GM12878 (cell line): ENCODE measurements at regions not wholly inside any gene's neighbourhood (a gene's known extent, or its start where the extent isn't known, plus 50 kb on each side); places are given as distances from the start of the nearest gene placed in this dataset.

Source experiments
- ATAC-seq: fragments of 200-7000 bp; cut with Tn5 transposase; 3 replicates; pipeline ENCODE4 v1.9.1; 2020; ENCODE audit warnings: mild to moderate bottlenecking, moderate library complexity
- BruUV-seq: library from RNA; stranded (reverse); fragments of 400-500 nt; replicated peaks from 2 replicates; lab custom pipeline; 2021; lab: Mats Ljungman, UMichigan
- CTCF ChIA-PET: fragments of 300-600 bp; sonication (Branson Sonifier 250); formaldehyde crosslinking; extraction: SDS; loops from one replicate; lab custom pipeline; 2021; ENCODE audit warnings: inconsistent platforms; lab: Yijun Ruan, JAX
- POLR2A ChIA-PET: fragments of 350-600 bp; formaldehyde crosslinking; extraction: SDS; loops from one replicate; lab custom pipeline; 2021; ENCODE audit warnings: inconsistent platforms; lab: Charles Lee
- RAD21 ChIA-PET: fragments of 300-600 bp; sonication (Branson Sonifier 250); formaldehyde crosslinking; loops from one replicate; lab custom pipeline; 2023; ENCODE audit warnings: antibody characterized with exemption; ENCODE audit not compliant: unreplicated experiment; lab: Charles Lee
- SMC1A ChIA-PET: fragments of 300-600 bp; sonication (Branson Sonifier 250); formaldehyde crosslinking; loops from one replicate; lab custom pipeline; 2023; ENCODE audit not compliant: unreplicated experiment, uncharacterized antibody; lab: Charles Lee
- DNase-seq: peaks from one replicate; pipeline ENCODE4 v3.0.0-alpha.2; 2011; ENCODE audit warnings: low read depth, low spot score
- FAIRE-seq: peaks from 3 replicates; lab custom pipeline; 2011; peaks lifted over from hg19 to GRCh38; lab: Jason Lieb, UNC
- H2AFZ ChIP-seq: 2 replicates; pipeline ENCODE4 v1.6.0; 2011; ENCODE audit warnings: low read depth, low read length, control low read depth; ENCODE audit not compliant: control insufficient read depth
- H3K27ac ChIP-seq: 2 replicates; pipeline ENCODE4 v1.5.1; 2011; ENCODE audit warnings: control low read depth; ENCODE audit not compliant: control insufficient read depth, insufficient read depth
- H3K27me3 ChIP-seq, 2 experiments: replicated peaks in 1 of 2; 2 replicates each; pipeline versions ENCODE4 v1.6.0 to v1.6.1; 2011; ENCODE audit warnings: low read length in 1 of 2; ENCODE audit not compliant: control insufficient read depth in 2 of 2, insufficient read depth in 2 of 2
- H3K36me3 ChIP-seq, 2 experiments: 2 replicates each; pipeline ENCODE4 v1.5.1; 2011; ENCODE audit warnings: low read length in 1 of 2; ENCODE audit not compliant: control insufficient read depth in 2 of 2, insufficient read depth in 2 of 2
- H3K4me1 ChIP-seq: 2 replicates; pipeline ENCODE4 v1.6.1; 2011; ENCODE audit warnings: mild to moderate bottlenecking, low read length, moderate library complexity, mixed read lengths; ENCODE audit not compliant: control insufficient read depth, insufficient read depth
- H3K4me2 ChIP-seq: 2 replicates; pipeline ENCODE4 v1.6.0; 2011; ENCODE audit warnings: control low read depth; ENCODE audit not compliant: control insufficient read depth, insufficient read depth
- H3K4me3 ChIP-seq: fragments of 200-600 bp; sonication (generic); 2 replicates; pipeline ENCODE4 v1.5.1; 2016
- H3K79me2 ChIP-seq: 2 replicates; pipeline ENCODE4 v1.6.0; 2011; ENCODE audit warnings: low read length; ENCODE audit not compliant: control insufficient read depth, insufficient read depth
- H3K9ac ChIP-seq: 2 replicates; pipeline ENCODE4 v1.8.0; 2011; ENCODE audit warnings: low read length, control low read depth, mixed read lengths; ENCODE audit not compliant: control insufficient read depth, insufficient read depth
- H3K9me3 ChIP-seq: replicated peaks from 3 replicates; pipeline ENCODE4 v1.5.1; 2011; ENCODE audit warnings: mild to moderate bottlenecking, low read length; ENCODE audit not compliant: control insufficient read depth, insufficient read depth
- H4K20me1 ChIP-seq: 2 replicates; pipeline ENCODE4 v1.6.0; 2011; ENCODE audit not compliant: control insufficient read depth, insufficient read depth
- ATF7 ChIP-seq: fragments of 450-650 bp; IDR thresholded peaks from 2 replicates; pipeline ENCODE4 v1.6.1; 2016; ENCODE audit warnings: low read depth, mild to moderate bottlenecking
- BCL11A ChIP-seq: IDR thresholded peaks from 2 replicates; pipeline ENCODE4 v1.6.1; 2011; ENCODE audit warnings: low read depth, low read length
- CBFB ChIP-seq: IDR thresholded peaks from 2 replicates; pipeline ENCODE4 v1.6.1; 2016; ENCODE audit warnings: antibody characterized with exemption, low read depth
- CEBPB ChIP-seq, 2 experiments: fragments of 150-350 bp in 1 of 2; IDR thresholded peaks; 2 replicates each; pipeline ENCODE4 v1.6.1; 2012 to 2014; ENCODE audit warnings: low read depth in 2 of 2, low read length in 2 of 2, borderline replicate concordance in 1 of 2, inconsistent platforms in 1 of 2
- CHD2 ChIP-seq: IDR thresholded peaks from 2 replicates; pipeline ENCODE4 v1.6.1; 2011; ENCODE audit warnings: low read depth, low read length, improper control_type of control experiment, borderline replicate concordance
- CREM ChIP-seq: IDR thresholded peaks from 2 replicates; pipeline ENCODE4 v1.6.1; 2014; ENCODE audit warnings: antibody characterized with exemption, low read depth
- DPF2 ChIP-seq: fragments of 450-650 bp; IDR thresholded peaks from 2 replicates; pipeline ENCODE4 v1.6.1; 2017; ENCODE audit warnings: mild to moderate bottlenecking
- FOXK2 ChIP-seq: fragments of 450-650 bp; IDR thresholded peaks from 2 replicates; pipeline ENCODE4 v1.6.1; 2017; ENCODE audit warnings: mild to moderate bottlenecking, moderate library complexity
- FOXM1 ChIP-seq: IDR thresholded peaks from 2 replicates; pipeline ENCODE4 v1.6.1; 2012; ENCODE audit warnings: low read depth, mild to moderate bottlenecking, inconsistent platforms, low read length, moderate library complexity
- IKZF2 ChIP-seq, 2 experiments: fragments of 450-650 bp; IDR thresholded peaks; 2 replicates each; pipeline ENCODE4 v1.6.1; 2017; ENCODE audit warnings: mild to moderate bottlenecking in 2 of 2, moderate library complexity in 2 of 2
- MAX ChIP-seq: IDR thresholded peaks from 2 replicates; pipeline ENCODE4 v1.6.1; 2012; ENCODE audit warnings: low read depth, low read length, improper control_type of control experiment
- MEF2B ChIP-seq: fragments of 450-650 bp; IDR thresholded peaks from 2 replicates; pipeline ENCODE4 v1.6.1; 2018; ENCODE audit warnings: mild to moderate bottlenecking, moderate library complexity; ENCODE audit not compliant: partially characterized antibody, poor library complexity, severe bottlenecking
- PRDM15 ChIP-seq: fragments of 450-650 bp; formaldehyde crosslinking; IDR thresholded peaks from 2 replicates; pipeline ENCODE4 v1.4.0; 2020; ENCODE audit warnings: mild to moderate bottlenecking, moderate library complexity
- RB1 ChIP-seq: fragments of 450-650 bp; formaldehyde crosslinking; IDR thresholded peaks from 2 replicates; pipeline ENCODE4 v1.6.1; 2017; ENCODE audit warnings: mild to moderate bottlenecking, borderline replicate concordance
- SMAD5 ChIP-seq: IDR thresholded peaks from 2 replicates; pipeline ENCODE4 v1.6.1; 2016; ENCODE audit warnings: antibody characterized with exemption, low read depth
- SMC3 ChIP-seq: IDR thresholded peaks from 2 replicates; pipeline ENCODE4 v1.6.1; 2011; ENCODE audit warnings: low read length, improper control_type of control experiment, borderline replicate concordance
- SREBF2 ChIP-seq: IDR thresholded peaks from 2 replicates; pipeline ENCODE4 v1.6.1; 2012; ENCODE audit warnings: mild to moderate bottlenecking, low read length
- SRF ChIP-seq, 2 experiments: IDR thresholded peaks; 2 replicates each; pipeline ENCODE4 v1.6.1; 2011; ENCODE audit warnings: low read depth in 2 of 2, low read length in 2 of 2, mild to moderate bottlenecking in 1 of 2, moderate library complexity in 1 of 2
- ZBTB4 ChIP-seq: fragments of 450-650 bp; formaldehyde crosslinking; IDR thresholded peaks from 2 replicates; pipeline ENCODE4 v1.4.0; 2022; ENCODE audit warnings: mild to moderate bottlenecking, moderate library complexity
- ZNF274 ChIP-seq: IDR thresholded peaks from one replicate; pipeline ENCODE4 v1.8.0; 2011; ENCODE audit not compliant: insufficient read length, insufficient read depth
- WGBS: methylation state at CpG from one replicate; pipeline ENCODE4 v1.1.6; 2016; ENCODE audit warnings: low lambda C conversion rate; ENCODE audit not compliant: insufficient replicate concordance, insufficient coverage; ENCODE audit errors: missing lambda C conversion rate; 5-methylcytosine and 5-hydroxymethylcytosine counted together
- in situ Hi-C: fragments of 300-500 bp; cut with MboI; formaldehyde crosslinking; loops from 9 replicates; pipeline ENCODE4 v1.14.3; 2018; ENCODE audit warnings: mixed read lengths
- intact Hi-C: fragments of 100-400 bp; cut with micrococcal nuclease; formaldehyde crosslinking; loops from one replicate; pipeline ENCODE4 v1.14.2; 2022; ENCODE audit not compliant: unreplicated experiment

- no peak for TF ChIP-seq IKZF2 (IDR thresholded peaks at IDR 0.05)
- TF ChIP-seq SMAD5 = no peak
- TF ChIP-seq FOXK2 = no peak
- TF ChIP-seq SREBF2 = no peak
- TF ChIP-seq PRDM15 (CRISPR knock-in tag) = no peak
- no peak for TF ChIP-seq BCL11A
Observed at GRCh38 chr5:104385906-104386305, 823.3 kb upstream of the NUDT12 start (continued).

- POLR2A ChIA-PET = no interaction called here
- 0% methylated on average over 1 of the region's 1 CpG for WGBS
- intact Hi-C loops (no loop called here), in situ Hi-C loops (no loop called here)
- H3K79me2 ChIP-seq = no peaks in the 10 kb centered on the region
- no peaks in the 10 kb centered on the region for H3K36me3 ChIP-seq
- H2AFZ ChIP-seq = no peak overlapping the region
- no peaks in the 10 kb centered on the region for H3K9me3 ChIP-seq
- no peaks in the 10 kb centered on the region for H3K4me1 ChIP-seq
- SMC1A ChIA-PET = no interaction called here
- H4K20me1 ChIP-seq = no peaks in the 10 kb centered on the region
- FAIRE-seq = no peak
- H3K4me2 ChIP-seq = no peak overlapping the region
- no peak overlapping the region for H3K4me3 ChIP-seq
- DNase-seq = no peak
- H3K27ac ChIP-seq = no peak overlapping the region
- no peaks in the 10 kb centered on the region for H3K27me3 ChIP-seq
- RAD21 ChIA-PET = no interaction called here
- CTCF ChIA-PET = no interaction called here
- no TSS peak for BruUV-seq
- H3K9ac ChIP-seq = no peak overlapping the region
- ATAC-seq = no peak
- TF ChIP-seq ZNF274 (no peak), RB1 (no peak), SRF (IDR thresholded peaks at IDR 0.05; ENCODE audit: low read depth in 2 of 2, low read length in 2 of 2) (no peak), CREM (no peak), MAX (no peak), CHD2 (no peak), CEBPB (IDR thresholded peaks at IDR 0.05; ENCODE audit: borderline replicate concordance in 1 of 2, low read depth in 2 of 2, low read length in 2 of 2) (no peak), ZBTB4 (CRISPR knock-in tag) (no peak), DPF2 (no peak), CBFB (no peak), ATF7 (no peak), SMC3 (no peak), MEF2B (no peak), FOXM1 (no peak)
Observed at GRCh38 chr5:104375345-104375744, 812.8 kb upstream of the NUDT12 start.
